NCI-H2227 treated with DMSO at 0.1 percent for 48 hours (cell line): ENCODE measurements at regions not wholly inside any gene's neighbourhood (a gene's known extent, or its start where the extent isn't known, plus 50 kb on each side); places are given as distances from the start of the nearest gene placed in this dataset.
"Not testable (repeated sequence)": the region's sequence is repeated elsewhere in the genome, so short reads cannot be mapped to it uniquely, and the experiment has no call there.

Experiments
- DNase-seq: peaks from one replicate; lab custom pipeline; 2025; lab: John Stamatoyannopoulos, UW

GRCh38 chr2:215260097-215260677 is 51.7 kb upstream of the ATIC start:
- no peak for DNase-seq

- no peak for DNase-seq
These were observed 62.4 kb upstream of the ATIC start for GRCh38 chr2:215249501-215249900.

GRCh38 chr2:215245919-215246318 is 65.9 kb upstream of the ATIC start:
- DNase-seq, result not testable (repeated sequence)

GRCh38 chr2:215241791-215242305 is 70.0 kb upstream of the ATIC start:
- DNase-seq, result no peak

- no peak for DNase-seq
These were observed 73.3 kb upstream of the ATIC start for GRCh38 chr2:215238485-215239098.

GRCh38 chr2:215236131-215236530 is 75.7 kb upstream of the ATIC start:
- no peak for DNase-seq

- not testable (repeated sequence) for DNase-seq
These were observed 81.8 kb upstream of the ABCA12 start for GRCh38 chr2:215220221-215220620.

GRCh38 chr2:215218587-215219577 is 80.5 kb upstream of the ABCA12 start:
- DNase-seq, result peak; percentile 27

- no peak for DNase-seq
These were observed 78.4 kb upstream of the ABCA12 start for GRCh38 chr2:215216806-215217205.

- no peak for DNase-seq
These were observed 77.2 kb upstream of the ABCA12 start for GRCh38 chr2:215215637-215216036.

GRCh38 chr2:215210082-215210481 is 71.7 kb upstream of the ABCA12 start:
- no peak for DNase-seq

GRCh38 chr2:215207791-215208367 is 69.5 kb upstream of the ABCA12 start:
- no peak for DNase-seq

- DNase-seq, result no peak
These were observed 68.6 kb upstream of the ABCA12 start for GRCh38 chr2:215207041-215207440.

GRCh38 chr2:215205787-215206186 is 67.4 kb upstream of the ABCA12 start:
- no peak for DNase-seq

GRCh38 chr2:215191477-215191876 is 53.1 kb upstream of the ABCA12 start:
- no peak for DNase-seq

GRCh38 chr2:215190588-215190987 is 52.2 kb upstream of the ABCA12 start:
- no peak for DNase-seq

- no peak for DNase-seq
These were observed 51.0 kb upstream of the ABCA12 start for GRCh38 chr2:215189393-215189792.
